A549 (cell line): ENCODE measurements at regions not wholly inside any gene's neighbourhood (a gene's known extent, or its start where the extent isn't known, plus 50 kb on each side); places are given as distances from the start of the nearest gene placed in this dataset.

Experiments used
- CTCF ChIP-seq: fragments of >200 bp; sonication (Bioruptor Twin); formaldehyde crosslinking; IDR thresholded peaks from 3 replicates; pipeline ENCODE4 v1.5.1; 2016
- EP300 ChIP-seq, 2 experiments: fragments of >200 bp; sonication (Bioruptor Twin); formaldehyde crosslinking; IDR thresholded peaks; 2 replicates in 1 of 2; 3 replicates in 1 of 2; pipeline ENCODE4 v1.6.1; 2016 to 2017
- FOSL2 ChIP-seq, 2 experiments: fragments of 450-650 bp in 1 of 2; fragments of >200 bp in 1 of 2; sonication (Bioruptor Twin) in 1 of 2; formaldehyde crosslinking; IDR thresholded peaks; 2 replicates each; pipeline versions ENCODE4 v1.5.0 to v1.6.1; 2016 to 2020; ENCODE audit warnings: mild to moderate bottlenecking in 1 of 2, moderate library complexity in 1 of 2
- HOXB13 ChIP-seq: fragments of 250-450 bp; sonication (Bioruptor Pico); IDR thresholded peaks from 2 replicates; pipeline ENCODE4 v1.5.0; 2020; ENCODE audit warnings: low read depth, mild to moderate bottlenecking, moderate library complexity
- JUNB ChIP-seq: fragments of >200 bp; sonication (Bioruptor Twin); formaldehyde crosslinking; IDR thresholded peaks from 2 replicates; pipeline ENCODE4 v1.6.1; 2016
- MAFK ChIP-seq: fragments of 450-650 bp; IDR thresholded peaks from 2 replicates; pipeline ENCODE4 v1.6.1; 2014; ENCODE audit not compliant: partially characterized antibody
- MAZ ChIP-seq: fragments of 150-350 bp; IDR thresholded peaks from 2 replicates; pipeline ENCODE4 v1.6.1; 2014; ENCODE audit warnings: antibody characterized with exemption, low read depth, low read length, borderline replicate concordance
- POLR2A ChIP-seq: IDR thresholded peaks from 2 replicates; pipeline ENCODE4 v1.6.1; 2012; ENCODE audit warnings: mild to moderate bottlenecking, low read length
- SREBF2 ChIP-seq: fragments of 450-650 bp; IDR thresholded peaks from 2 replicates; pipeline ENCODE4 v1.6.1; 2014; ENCODE audit warnings: mild to moderate bottlenecking, moderate library complexity
- TP53 ChIP-seq: fragments of 250-450 bp; sonication (Bioruptor Pico); IDR thresholded peaks from 2 replicates; pipeline ENCODE4 v1.5.0; 2021; ENCODE audit warnings: mild to moderate bottlenecking, moderate library complexity

- TF ChIP-seq MAFK (no peak), CTCF (no peak), POLR2A (no peak), EP300 (IDR thresholded peaks at IDR 0.05) (no peak), MAZ (no peak), SREBF2 (no peak), TP53 (CRISPR knock-in tag) (no peak), JUNB (no peak), HOXB13 (CRISPR knock-in tag) (no peak), FOSL2 (IDR thresholded peaks at IDR 0.05) (no peak), FOSL2 (CRISPR knock-in tag; IDR thresholded peaks at IDR 0.05) (no peak)
Measured at GRCh38 chr10:33477291-33478088, 143.0 kb upstream of the NRP1 start.
